GM12891 (cell line): ENCODE measurements at regions not wholly inside any gene's neighbourhood (a gene's known extent, or its start where the extent isn't known, plus 50 kb on each side); places are given as distances from the start of the nearest gene placed in this dataset.

Experiments used
- POLR2A ChIP-seq: IDR thresholded peaks from 2 replicates; pipeline ENCODE4 v1.6.1; 2011; ENCODE audit warnings: low read depth, low read length, control low read depth
- POLR2AphosphoS5 ChIP-seq: IDR thresholded peaks from 2 replicates; pipeline ENCODE4 v1.6.1; 2011; ENCODE audit warnings: low read depth, low read length, control low read depth
- SPI1 ChIP-seq: IDR thresholded peaks from 2 replicates; pipeline ENCODE4 v1.6.1; 2011; ENCODE audit warnings: low read depth, low read length, control low read depth
- TAF1 ChIP-seq: IDR thresholded peaks from 2 replicates; pipeline ENCODE4 v1.6.1; 2011; ENCODE audit warnings: low read depth, low read length, control low read depth

GRCh38 chr14:44812672-44813071 lies 149.1 kb downstream of the KLHL28 start:
- no peak for TF ChIP-seq POLR2A
- no peak for TF ChIP-seq POLR2AphosphoS5
- no peak for TF ChIP-seq TAF1
- no peak for TF ChIP-seq SPI1
